Keratinocyte (primary cell): ENCODE measurements at regions not wholly inside any gene's neighbourhood (a gene's known extent, or its start where the extent isn't known, plus 50 kb on each side); places are given as distances from the start of the nearest gene placed in this dataset.

Source experiments
- EZH2 ChIP-seq: IDR thresholded peaks from one replicate; pipeline ENCODE4 v1.6.1; 2012; ENCODE audit warnings: inconsistent platforms, mild to moderate bottlenecking, low read length, moderate library complexity
- TF ChIP-seq, protein P1 (sequence below), 3 experiments: IDR thresholded peaks in 1 of 3; conservative IDR thresholded peaks in 1 of 3; optimal IDR thresholded peaks in 1 of 3; 2 replicates in 2 of 3; 3 replicates in 1 of 3; pipeline versions ENCODE3 to v1.5.1; 2011; ENCODE audit warnings: low read length in 3 of 3, mild to moderate bottlenecking in 3 of 3, moderate library complexity in 2 of 3, control low read depth in 1 of 3, inconsistent platforms in 1 of 3; ENCODE audit not compliant: insufficient read depth in 2 of 3; ENCODE audit errors: extremely low read depth in 1 of 3

DNA sequence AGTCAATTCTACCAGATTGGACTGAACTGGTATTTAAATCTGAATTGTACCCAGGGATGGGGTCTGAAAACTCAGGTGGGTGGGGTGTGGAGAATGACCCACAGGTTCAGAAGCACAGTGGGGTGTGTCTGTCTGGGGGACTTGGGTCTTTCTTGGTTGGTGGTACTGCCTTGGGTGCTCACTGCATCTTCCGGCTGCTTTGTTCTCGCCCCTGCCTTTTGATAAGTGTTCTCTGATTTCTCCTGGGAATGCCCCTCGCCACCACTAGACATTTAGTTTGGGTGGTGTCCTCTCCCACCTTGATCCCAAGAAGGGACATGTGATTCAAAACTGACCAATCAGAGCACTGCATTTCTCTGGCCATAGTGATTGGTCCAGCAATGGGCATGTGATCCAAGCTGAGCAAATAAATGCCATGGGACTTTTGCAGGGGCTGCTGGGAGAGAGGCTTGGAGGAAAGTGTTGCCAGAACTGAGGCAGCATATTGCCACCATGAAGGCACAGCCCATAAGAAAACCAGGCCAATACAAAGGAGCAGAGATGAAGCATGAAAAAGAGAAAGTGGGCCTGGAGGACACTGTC is 270.5 kb downstream of the NPHP4 start:
- TF ChIP-seq, protein P1, sequence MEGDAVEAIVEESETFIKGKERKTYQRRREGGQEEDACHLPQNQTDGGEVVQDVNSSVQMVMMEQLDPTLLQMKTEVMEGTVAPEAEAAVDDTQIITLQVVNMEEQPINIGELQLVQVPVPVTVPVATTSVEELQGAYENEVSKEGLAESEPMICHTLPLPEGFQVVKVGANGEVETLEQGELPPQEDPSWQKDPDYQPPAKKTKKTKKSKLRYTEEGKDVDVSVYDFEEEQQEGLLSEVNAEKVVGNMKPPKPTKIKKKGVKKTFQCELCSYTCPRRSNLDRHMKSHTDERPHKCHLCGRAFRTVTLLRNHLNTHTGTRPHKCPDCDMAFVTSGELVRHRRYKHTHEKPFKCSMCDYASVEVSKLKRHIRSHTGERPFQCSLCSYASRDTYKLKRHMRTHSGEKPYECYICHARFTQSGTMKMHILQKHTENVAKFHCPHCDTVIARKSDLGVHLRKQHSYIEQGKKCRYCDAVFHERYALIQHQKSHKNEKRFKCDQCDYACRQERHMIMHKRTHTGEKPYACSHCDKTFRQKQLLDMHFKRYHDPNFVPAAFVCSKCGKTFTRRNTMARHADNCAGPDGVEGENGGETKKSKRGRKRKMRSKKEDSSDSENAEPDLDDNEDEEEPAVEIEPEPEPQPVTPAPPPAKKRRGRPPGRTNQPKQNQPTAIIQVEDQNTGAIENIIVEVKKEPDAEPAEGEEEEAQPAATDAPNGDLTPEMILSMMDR (optimal IDR thresholded peaks at IDR 0.05 in 1 of 3, IDR thresholded peaks at IDR 0.05 in 1 of 3, conservative IDR thresholded peaks at IDR 0.05 in 1 of 3; ENCODE audit: extremely low read depth in 1 of 3, insufficient read depth in 2 of 3, low read length in 3 of 3), result no peak
- no peak for TF ChIP-seq EZH2
